Muscle of arm (tissue), 1 donor: ENCODE measurements at regions not wholly inside any gene's neighbourhood (a gene's known extent, or its start where the extent isn't known, plus 50 kb on each side); places are given as distances from the start of the nearest gene placed in this dataset.
"Not testable (repeated sequence)": the region's sequence is repeated elsewhere in the genome, so short reads cannot be mapped to it uniquely, and the experiment has no call there.

Source experiments
- DNase-seq: peaks from one replicate; pipeline ENCODE4 v3.0.0-alpha.2; 2013

DNA sequence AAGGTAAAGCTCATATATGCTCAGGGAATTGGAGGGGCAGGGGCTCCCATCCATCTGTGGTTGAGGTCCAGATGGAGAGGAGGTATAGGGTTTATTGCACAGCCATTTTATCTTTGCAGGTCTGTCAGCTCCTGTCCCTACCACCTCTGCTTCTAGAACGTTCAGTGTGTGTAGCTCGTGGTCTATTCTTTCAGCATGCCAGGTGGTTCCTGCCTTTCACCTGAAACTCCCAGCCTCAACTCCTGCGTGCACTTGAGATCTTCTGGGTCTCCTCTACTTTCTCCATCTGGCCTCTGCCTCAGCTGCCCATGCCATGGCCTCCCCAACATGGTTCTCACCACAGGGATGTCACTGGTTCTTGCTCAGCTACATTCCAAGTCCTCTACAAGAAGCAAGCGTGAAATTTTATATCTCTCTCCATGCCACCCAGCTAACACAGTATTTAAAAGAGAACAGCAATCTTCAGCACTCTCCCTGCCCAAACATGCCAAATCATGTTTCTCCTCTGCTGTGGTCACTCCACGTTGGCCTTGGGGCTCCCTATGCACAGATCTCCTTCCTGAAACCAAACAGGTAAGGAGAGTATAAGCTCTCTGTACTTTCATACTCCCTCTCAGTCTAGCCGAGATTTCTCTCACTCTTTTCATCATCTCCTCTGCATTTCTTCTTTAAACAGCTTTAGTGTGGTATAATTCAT, 157.8 kb upstream of the TRPC6 start:
- no peak for DNase-seq

DNA sequence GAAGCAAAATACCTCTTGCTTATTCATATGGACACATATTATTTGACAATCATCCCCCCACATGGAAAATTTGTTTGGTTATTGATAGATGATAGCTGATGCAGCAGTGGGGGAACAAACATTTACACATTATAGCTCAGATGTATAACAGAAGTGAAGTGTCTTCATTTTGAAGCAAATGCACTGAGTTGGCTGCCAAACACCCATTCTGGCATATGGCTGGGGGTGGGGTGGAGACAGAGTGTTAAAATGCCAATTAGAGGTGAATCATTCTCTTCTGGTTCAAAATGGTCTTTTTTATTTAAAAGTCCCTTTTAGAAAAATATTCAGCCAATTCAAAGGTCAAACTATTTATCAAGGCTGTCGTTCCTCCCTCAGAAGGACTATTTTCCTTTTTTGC, 157.3 kb upstream of the TRPC6 start:
- no peak for DNase-seq

DNA sequence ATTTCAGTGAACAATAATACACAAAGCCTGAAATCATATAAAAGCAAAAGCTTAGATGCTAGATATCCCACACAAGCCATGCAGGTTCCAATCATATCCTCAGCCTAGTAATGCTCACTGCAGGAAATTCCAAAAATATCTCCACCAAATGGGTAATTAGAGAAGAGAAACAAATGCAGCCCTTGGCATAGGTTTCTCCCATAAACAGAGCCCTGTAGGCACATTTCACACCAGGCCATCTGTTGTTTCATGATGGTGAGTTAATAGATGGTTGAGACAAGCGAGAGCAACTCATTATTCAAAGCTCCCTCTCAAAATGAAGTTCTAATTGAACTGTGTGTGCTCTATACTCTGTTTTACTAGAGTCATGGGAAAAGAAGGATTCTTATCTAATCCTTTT, 154.6 kb upstream of the TRPC6 start:
- no peak for DNase-seq

GRCh38 chr11:101729406-101730078, 145.7 kb upstream of the TRPC6 start:
- DNase-seq: no peak

GRCh38 chr11:101727451-101727850, 143.6 kb upstream of the TRPC6 start:
- DNase-seq: peak; percentile 43

DNA sequence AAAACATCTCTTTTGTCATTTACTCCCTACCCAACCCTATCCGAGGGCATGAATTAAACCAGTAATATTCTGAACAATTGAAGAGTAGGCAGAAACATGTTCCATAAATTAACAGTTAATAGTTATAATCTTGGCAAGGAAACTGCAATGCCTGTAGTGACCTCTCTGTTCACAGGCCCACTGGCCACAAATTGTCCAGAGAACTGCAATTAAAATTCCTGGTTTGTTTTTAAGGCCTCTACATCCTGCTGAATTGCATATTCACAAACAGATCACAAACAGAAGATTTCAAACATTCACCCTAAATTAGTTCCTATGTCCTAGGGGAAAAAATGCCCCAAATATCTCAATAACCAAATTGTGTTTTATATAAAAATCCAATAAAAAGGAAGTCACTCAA, 143.2 kb upstream of the TRPC6 start:
- no peak for DNase-seq

GRCh38 chr11:101723371-101723770, 139.6 kb upstream of the TRPC6 start:
- DNase-seq: no peak

GRCh38 chr11:101721270-101721669, 137.5 kb upstream of the TRPC6 start:
- no peak for DNase-seq

DNA sequence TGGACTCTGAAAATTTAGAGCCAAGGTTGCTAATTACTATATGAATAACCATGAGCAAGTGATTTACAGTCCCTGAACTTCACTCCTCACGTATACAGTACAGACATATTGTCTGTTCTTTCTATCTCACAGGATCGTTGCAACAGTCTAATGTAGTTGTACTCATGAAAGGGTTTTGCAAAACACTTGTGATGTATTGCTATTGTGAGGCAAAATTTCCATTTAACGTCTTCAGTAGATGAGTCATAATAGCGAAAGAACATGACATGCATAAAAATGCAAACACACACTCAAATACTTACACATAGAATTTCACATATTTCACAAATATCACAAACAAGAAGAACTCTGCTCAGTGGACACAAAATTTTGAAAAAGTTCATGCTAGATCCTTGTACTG, 134.6 kb upstream of the TRPC6 start:
- DNase-seq: no peak

DNA sequence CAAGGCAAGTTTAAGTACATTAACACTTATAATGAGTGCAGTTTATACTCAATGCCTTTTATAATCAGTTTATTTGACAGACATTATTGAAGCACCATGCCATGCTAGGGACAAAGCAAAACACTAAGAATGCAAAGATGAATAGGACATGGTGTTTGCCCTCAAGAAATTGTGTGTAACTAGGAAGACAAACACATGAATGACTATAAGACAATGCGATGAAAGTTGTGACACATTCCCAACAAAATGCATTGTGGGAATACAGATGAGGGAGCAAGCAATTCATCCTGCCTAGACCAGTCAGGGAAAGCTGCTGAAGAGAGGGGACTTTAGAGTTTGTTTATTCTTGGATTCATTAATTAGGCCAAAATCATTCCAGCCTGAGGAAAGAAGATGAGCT, 133.8 kb upstream of the TRPC6 start:
- no peak for DNase-seq

- DNase-seq: no peak
Observed at GRCh38 chr11:101715281-101715680, 131.5 kb upstream of the TRPC6 start.

DNA sequence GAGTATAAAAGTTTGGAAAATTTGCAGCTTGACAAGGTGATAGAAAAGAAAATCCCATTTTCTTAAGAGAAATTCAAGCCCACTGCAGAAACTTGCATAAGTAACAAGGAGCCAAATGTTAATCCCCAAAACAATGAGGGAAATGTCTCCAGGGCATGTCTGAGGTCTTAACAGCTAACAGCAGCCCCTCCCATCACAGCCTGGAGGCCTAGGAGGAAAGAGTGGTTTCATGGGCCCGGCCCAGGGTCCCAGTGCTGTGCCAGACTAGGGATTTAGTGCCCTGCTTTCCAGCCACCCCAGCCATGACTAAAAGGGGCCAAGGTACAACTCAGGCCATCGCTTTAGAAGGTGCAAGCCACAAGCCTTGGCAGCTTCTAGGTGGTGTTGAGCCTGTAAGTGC, 123.7 kb upstream of the TRPC6 start:
- DNase-seq: no peak

GRCh38 chr11:101706541-101706940, 122.7 kb upstream of the TRPC6 start:
- no peak for DNase-seq

GRCh38 chr11:101705972-101706371, 122.2 kb upstream of the TRPC6 start:
- DNase-seq: peak; percentile 6

DNA sequence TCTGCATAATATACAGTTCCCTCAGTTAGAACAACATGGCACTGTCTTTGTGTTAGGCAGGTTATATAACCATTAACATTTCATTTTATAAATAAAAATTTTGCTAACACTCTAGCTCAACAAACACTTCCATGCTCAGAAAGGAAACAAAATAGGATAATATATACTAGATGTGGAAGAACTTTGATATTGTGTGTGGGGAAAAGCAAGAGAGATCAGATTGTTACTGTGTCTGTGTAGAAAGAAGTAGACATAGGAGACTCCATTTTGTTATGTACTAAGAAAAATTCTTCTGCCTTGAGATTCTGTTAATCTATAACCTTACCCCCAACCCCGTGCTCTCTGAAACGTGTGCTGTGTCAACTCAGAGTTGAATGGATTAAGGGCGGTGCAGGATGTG, 111.1 kb upstream of the TRPC6 start:
- not testable (repeated sequence) for DNase-seq

GRCh38 chr11:101692980-101693379, 109.2 kb upstream of the TRPC6 start:
- DNase-seq: no peak

GRCh38 chr11:101686514-101686913, 102.7 kb upstream of the TRPC6 start:
- no peak for DNase-seq

- no peak for DNase-seq
Observed at GRCh38 chr11:101668236-101668635, 84.4 kb upstream of the TRPC6 start.

GRCh38 chr11:101666916-101667315, 83.1 kb upstream of the TRPC6 start:
- no peak for DNase-seq

- no peak for DNase-seq
Observed at GRCh38 chr11:101661559-101661958, 77.8 kb upstream of the TRPC6 start.
